SU-DHL-6 (cell line): ENCODE measurements at regions not wholly inside any gene's neighbourhood (a gene's known extent, or its start where the extent isn't known, plus 50 kb on each side); places are given as distances from the start of the nearest gene placed in this dataset.
"Not testable (repeated sequence)": the region's sequence is repeated elsewhere in the genome, so short reads cannot be mapped to it uniquely, and the experiment has no call there.

Experiments
- H2AFZ ChIP-seq: fragments of 200-600 bp; sonication (generic); 2 replicates; pipeline ENCODE4 v1.6.1; 2014; ENCODE audit warnings: low read depth, mild to moderate bottlenecking, moderate library complexity, mixed read lengths, antibody characterized with exemption, low read length; ENCODE audit not compliant: severe bottlenecking
- H3F3A ChIP-seq: fragments of 200-600 bp; shearing (Covaris generic); 2 replicates; pipeline ENCODE4 v1.6.0; 2016; ENCODE audit warnings: antibody characterized with exemption, mild to moderate bottlenecking; ENCODE audit not compliant: insufficient read depth
- H3K27ac ChIP-seq: fragments of 200-600 bp; sonication (generic); 2 replicates; pipeline ENCODE4 v1.5.1; 2016; ENCODE audit warnings: low read depth, mild to moderate bottlenecking, low read length, moderate library complexity, mixed read lengths
- H3K27me3 ChIP-seq: fragments of 200-600 bp; sonication (generic), shearing (Covaris generic); 2 replicates; pipeline ENCODE4 v1.6.0; 2014; ENCODE audit warnings: mild to moderate bottlenecking, low read length
- H3K36me3 ChIP-seq: fragments of 200-600 bp; sonication (generic); 2 replicates; pipeline ENCODE4 v1.6.1; 2014; ENCODE audit warnings: mild to moderate bottlenecking, low read length, mixed read lengths
- H3K4me2 ChIP-seq: fragments of 300-600, 200-600 bp; shearing (Covaris generic), sonication (generic); 2 replicates; pipeline ENCODE4 v1.6.0; 2014; ENCODE audit warnings: low read length, low read depth, mild to moderate bottlenecking; ENCODE audit not compliant: poor library complexity, severe bottlenecking
- H3K4me3 ChIP-seq: fragments of 200-600 bp; sonication (generic); 2 replicates; pipeline ENCODE4 v1.5.1; 2014; ENCODE audit warnings: antibody characterized with exemption, low read length, mild to moderate bottlenecking, mixed read lengths; ENCODE audit not compliant: insufficient read depth, poor library complexity, severe bottlenecking
- H3K79me2 ChIP-seq: fragments of 200-600 bp; sonication (generic); 2 replicates; pipeline ENCODE4 v1.6.1; 2014; ENCODE audit warnings: mild to moderate bottlenecking, low read length, moderate library complexity; ENCODE audit not compliant: insufficient read depth
- H3K9ac ChIP-seq: fragments of 200-600 bp; sonication (generic); 2 replicates; pipeline ENCODE4 v1.7.0; 2014; ENCODE audit warnings: mild to moderate bottlenecking, low read length
- H3K9me2 ChIP-seq: fragments of 200-600 bp; sonication (generic); replicated peaks from 2 replicates; pipeline ENCODE4 v1.6.1; 2014; ENCODE audit warnings: low read length; ENCODE audit not compliant: insufficient read depth
- H3K9me3 ChIP-seq: fragments of 200-600 bp; sonication (generic); 2 replicates; pipeline ENCODE4 v1.6.1; 2014; ENCODE audit warnings: low read length, mixed read lengths; ENCODE audit not compliant: insufficient read depth
- H4K20me1 ChIP-seq: fragments of 200-600 bp; sonication (generic); 2 replicates; pipeline ENCODE4 v1.6.1; 2014; ENCODE audit warnings: low read depth, mild to moderate bottlenecking, antibody characterized with exemption, low read length, moderate library complexity, mixed read lengths
- CTCF ChIP-seq: fragments of 200-600 bp; sonication (generic); IDR thresholded peaks from one replicate; pipeline ENCODE4 v1.5.1; 2017; ENCODE audit warnings: antibody characterized with exemption, mild to moderate bottlenecking, low read length, moderate library complexity; ENCODE audit not compliant: insufficient read depth, poor library complexity, severe bottlenecking
- EZH2phosphoT487 ChIP-seq: fragments of 200-600 bp; sonication (generic), shearing (Covaris generic); conservative IDR thresholded peaks from 2 replicates; pipeline ENCODE4 v1.6.1; 2018; ENCODE audit warnings: mild to moderate bottlenecking, antibody characterized with exemption, low read length, moderate library complexity, mixed read lengths

- H2AFZ ChIP-seq, result no peak overlapping the region
- H3K9ac ChIP-seq, result no peak overlapping the region
Measured at GRCh38 chr1:194067772-194068171, 881.4 kb upstream of the B3GALT2 start.

GRCh38 chr1:194062962-194063361, 876.5 kb upstream of the B3GALT2 start:
- Histone ChIP-seq H3K27ac (no peak overlapping the region), H3K9me2 (no peaks in the 10 kb centered on the region), H3K36me3 (no peaks in the 10 kb centered on the region), H3F3A (no peaks in the 10 kb centered on the region), H3K4me2 (no peak overlapping the region), H3K4me3 (no peak overlapping the region), H4K20me1 (no peaks in the 10 kb centered on the region), H2AFZ (no peak overlapping the region), H3K9ac (no peak overlapping the region), H3K79me2 (no peaks in the 10 kb centered on the region), H3K27me3 (no peaks in the 10 kb centered on the region), H3K9me3 (peaks cover 10% of the 10 kb centered on the region; the same call in 1 of the 2 replicates)
- TF ChIP-seq CTCF, result no peak
- no peak for TF ChIP-seq EZH2phosphoT487

More at GRCh38 chr1:194067772-194068171, 881.4 kb upstream of the B3GALT2 start:
- no peaks in the 10 kb centered on the region for H4K20me1 ChIP-seq
- H3K27me3 ChIP-seq, result no peaks in the 10 kb centered on the region
- no peaks in the 10 kb centered on the region for H3F3A ChIP-seq
- no peaks in the 10 kb centered on the region for H3K9me2 ChIP-seq
- no peak overlapping the region for H3K4me3 ChIP-seq
- H3K4me2 ChIP-seq, result no peak overlapping the region
- no peak overlapping the region for H3K27ac ChIP-seq
- H3K79me2 ChIP-seq, result no peaks in the 10 kb centered on the region
- no peaks in the 10 kb centered on the region for H3K36me3 ChIP-seq
- H3K9me3 ChIP-seq, result no peaks in the 10 kb centered on the region
- TF ChIP-seq EZH2phosphoT487 (no peak), CTCF (no peak)

- Histone ChIP-seq H2AFZ (no peak overlapping the region), H3K27ac (no peak overlapping the region), H3K9ac (no peak overlapping the region), H4K20me1 (no peaks in the 10 kb centered on the region), H3K27me3 (no peaks in the 10 kb centered on the region), H3K36me3 (no peaks in the 10 kb centered on the region), H3K4me3 (no peak overlapping the region), H3K9me2 (no peaks in the 10 kb centered on the region), H3F3A (no peaks in the 10 kb centered on the region), H3K79me2 (no peaks in the 10 kb centered on the region), H3K9me3 (peaks cover 10% of the 10 kb centered on the region; the same call in 1 of the 2 replicates), H3K4me2 (no peak overlapping the region)
- TF ChIP-seq CTCF (no peak), EZH2phosphoT487 (no peak)
Measured at GRCh38 chr1:194062526-194062925, 876.1 kb upstream of the B3GALT2 start.

- H3K9me2 ChIP-seq, result no peaks in the 10 kb centered on the region
- no peak overlapping the region for H3K4me2 ChIP-seq
- H3K27ac ChIP-seq, result no peak overlapping the region
- no peaks in the 10 kb centered on the region for H3K36me3 ChIP-seq
- TF ChIP-seq EZH2phosphoT487, result no peak
- no peak for TF ChIP-seq CTCF
- H2AFZ ChIP-seq, result peak overlapping the region; percentile 92
- no peak overlapping the region for H3K9ac ChIP-seq
- no peaks in the 10 kb centered on the region for H4K20me1 ChIP-seq
- H3K27me3 ChIP-seq, result no peaks in the 10 kb centered on the region
- peaks cover 10% of the 10 kb centered on the region; the same call in 1 of the 2 replicates for H3K9me3 ChIP-seq
- no peak overlapping the region for H3K4me3 ChIP-seq
- H3K79me2 ChIP-seq, result no peaks in the 10 kb centered on the region
- no peaks in the 10 kb centered on the region for H3F3A ChIP-seq
Measured at GRCh38 chr1:194060481-194060880, 874.1 kb upstream of the B3GALT2 start.

GRCh38 chr1:194058268-194058667, 871.9 kb upstream of the B3GALT2 start:
- not testable (repeated sequence) for H4K20me1 ChIP-seq, H3K79me2 ChIP-seq, H3K9me2 ChIP-seq, H3K9ac ChIP-seq, H3F3A ChIP-seq, H3K4me2 ChIP-seq, H2AFZ ChIP-seq, H3K36me3 ChIP-seq, H3K27ac ChIP-seq, H3K27me3 ChIP-seq, H3K4me3 ChIP-seq
- H3K9me3 ChIP-seq, result peaks cover 15% of the 10 kb centered on the region; the same call in 1 of the 2 replicates
